AG20443 (cell line): ENCODE measurements at regions not wholly inside any gene's neighbourhood (a gene's known extent, or its start where the extent isn't known, plus 50 kb on each side); places are given as distances from the start of the nearest gene placed in this dataset.
A peak's percentile ranks its signal among the peaks of the same experiment; 100 is the strongest.
"Not testable (repeated sequence)": the region's sequence is repeated elsewhere in the genome, so short reads cannot be mapped to it uniquely, and the experiment has no call there.

Experiments used
- DNase-seq: peaks from one replicate; pipeline ENCODE4 v3.0.0; 2012; ENCODE audit warnings: low spot score, mixed read lengths

GRCh38 chr12:92395322-92395721 lies 249.7 kb upstream of the BTG1 start:
- no peak for DNase-seq

DNA sequence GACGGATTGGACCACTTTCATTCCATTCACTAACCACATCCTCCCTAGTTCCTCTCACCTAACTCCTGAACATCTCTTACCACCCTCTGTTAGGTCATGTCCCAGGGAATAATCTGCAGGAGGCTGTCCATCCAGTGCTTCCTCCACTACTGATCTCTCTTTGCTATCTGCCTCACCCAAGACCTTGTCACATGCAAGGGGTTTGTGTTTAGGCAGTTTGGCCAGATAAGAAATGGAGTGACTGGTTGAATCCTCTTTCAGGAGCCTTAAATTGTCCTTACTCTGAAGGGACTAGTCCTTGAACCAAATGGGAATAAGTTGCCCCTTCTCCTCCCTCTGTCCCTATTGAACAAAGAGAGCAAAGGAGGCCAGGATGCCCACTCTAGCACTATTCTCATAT lies 249.2 kb upstream of the BTG1 start:
- no peak for DNase-seq

DNA sequence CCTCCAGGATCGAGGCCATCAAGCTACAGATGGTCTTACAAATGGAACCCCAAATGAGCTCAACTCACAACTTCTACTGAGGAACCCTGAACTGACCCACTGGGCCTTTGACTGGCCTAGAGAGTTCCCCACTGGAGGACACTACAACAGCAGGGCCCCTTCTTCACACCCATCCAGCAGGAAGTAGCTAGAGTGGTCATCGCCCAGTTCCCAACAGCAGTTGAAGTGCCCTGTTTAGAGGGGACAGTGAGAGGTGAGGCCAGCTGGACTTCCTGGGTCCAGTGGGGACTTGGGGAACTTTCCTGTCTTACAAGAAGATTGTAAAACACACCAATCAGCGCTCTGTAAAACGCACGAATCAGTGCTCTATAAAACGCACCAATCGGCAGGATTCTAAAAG lies 247.9 kb upstream of the BTG1 start:
- no peak for DNase-seq

DNA sequence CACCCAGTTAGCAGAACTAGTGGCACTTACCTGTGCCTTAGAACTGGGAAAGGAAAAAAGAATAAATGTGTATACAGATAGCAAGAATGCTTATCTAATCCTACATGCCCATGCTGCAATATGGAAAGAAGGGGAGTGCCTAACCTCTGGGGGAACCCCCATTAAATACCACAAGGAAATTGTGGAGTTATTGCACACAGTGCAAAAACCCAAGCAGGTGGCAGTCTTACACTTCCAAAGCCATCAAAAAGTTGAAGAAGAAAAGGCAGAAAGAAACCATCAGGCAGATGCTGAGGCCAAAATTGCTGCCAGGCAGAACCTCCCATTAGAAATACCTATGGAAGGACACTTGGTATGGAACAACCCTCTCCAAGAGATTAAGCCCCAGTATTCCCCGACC lies 246.1 kb upstream of the BTG1 start:
- DNase-seq, result not testable (repeated sequence)

DNA sequence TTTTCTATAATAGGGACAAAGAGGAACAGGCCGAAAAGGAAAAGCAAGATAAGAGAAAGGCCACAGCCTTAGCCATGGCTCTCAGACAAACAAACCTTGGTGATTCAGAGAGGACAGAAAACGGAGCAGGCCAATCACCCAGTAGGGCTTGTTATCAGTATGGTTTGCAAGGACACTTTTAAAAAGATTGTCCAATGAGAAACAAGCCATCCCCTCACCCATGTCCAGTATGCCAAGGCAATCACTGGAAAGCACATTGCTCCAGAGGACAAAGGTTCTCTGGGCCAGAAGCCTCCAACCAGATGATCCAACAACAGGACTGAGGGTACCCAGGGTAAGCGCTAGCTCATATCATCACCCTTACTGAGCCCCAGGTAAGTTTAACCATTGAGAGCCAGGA lies 243.8 kb upstream of the BTG1 start:
- DNase-seq, result no peak

DNA sequence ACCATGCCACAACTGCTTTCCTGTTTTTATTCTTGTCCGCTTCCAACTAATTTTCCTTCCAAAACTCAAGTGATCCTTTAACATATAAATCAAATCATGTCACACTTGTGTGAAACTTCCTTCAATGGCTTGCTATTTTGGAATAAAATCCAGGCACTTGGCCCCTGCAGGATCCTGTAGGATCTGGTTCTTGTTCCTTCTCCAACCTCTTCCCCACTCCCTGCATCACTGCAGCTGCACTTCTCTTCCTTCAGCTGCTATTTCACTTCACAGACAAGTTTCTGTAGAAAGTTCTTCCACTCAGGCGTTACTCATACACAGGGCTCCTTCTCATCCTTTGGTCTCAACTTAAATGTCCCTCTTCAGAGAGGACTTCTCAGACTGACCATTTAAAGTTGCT lies 239.7 kb upstream of the BTG1 start:
- DNase-seq, result no peak

DNA sequence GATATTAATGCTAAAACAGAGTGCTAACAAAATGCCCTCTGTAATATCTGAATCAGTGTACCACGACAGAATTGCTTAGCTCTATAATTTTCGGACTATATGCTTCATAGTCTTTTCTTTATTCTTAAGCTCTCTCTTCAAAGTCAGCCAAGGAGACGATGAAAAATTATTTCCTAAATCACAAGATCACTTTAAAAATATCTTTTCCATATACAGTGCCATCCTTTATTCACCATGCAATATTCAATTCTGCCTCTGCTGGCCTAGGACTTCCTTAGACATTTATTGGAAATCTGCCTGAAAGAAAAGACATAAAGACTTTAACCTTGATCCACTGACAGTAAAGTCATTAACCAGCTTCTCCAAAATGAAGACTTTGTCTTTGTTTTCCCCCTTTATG lies 238.9 kb upstream of the BTG1 start:
- DNase-seq, result no peak

DNA sequence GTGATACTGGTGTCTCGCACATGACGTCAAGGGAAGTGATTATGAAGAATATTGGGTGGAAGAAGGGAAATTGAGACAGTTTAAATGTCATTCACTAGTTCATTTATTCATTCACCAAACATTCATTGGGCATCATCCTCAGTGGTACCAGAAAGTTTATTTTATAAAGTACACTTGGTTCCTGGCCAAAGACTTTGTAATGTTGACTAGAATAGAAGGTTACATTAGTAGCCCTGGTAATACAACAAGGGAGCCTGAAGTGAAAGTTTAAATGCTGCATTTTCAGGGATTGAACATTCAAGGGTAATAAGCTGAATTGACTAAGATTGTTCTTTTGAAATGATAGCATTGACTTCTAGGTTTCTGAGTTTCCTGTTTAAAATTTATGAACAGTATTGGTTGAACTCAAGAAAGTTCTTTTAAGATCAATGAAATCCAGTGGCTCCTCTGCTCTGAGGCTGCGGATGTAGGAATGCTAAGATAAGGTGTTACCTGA lies 236.8 kb upstream of the BTG1 start:
- no peak for DNase-seq

GRCh38 chr12:92381856-92382255 lies 236.2 kb upstream of the BTG1 start:
- DNase-seq, result no peak

GRCh38 chr12:92378682-92379479 lies 233.2 kb upstream of the BTG1 start:
- no peak for DNase-seq

GRCh38 chr12:92375504-92375903 lies 229.9 kb upstream of the BTG1 start:
- not testable (repeated sequence) for DNase-seq

- no peak for DNase-seq
Observed at GRCh38 chr12:92370828-92371227, 225.2 kb upstream of the BTG1 start.

GRCh38 chr12:92369636-92370035 lies 224.0 kb upstream of the BTG1 start:
- DNase-seq, result peak; percentile 80

DNA sequence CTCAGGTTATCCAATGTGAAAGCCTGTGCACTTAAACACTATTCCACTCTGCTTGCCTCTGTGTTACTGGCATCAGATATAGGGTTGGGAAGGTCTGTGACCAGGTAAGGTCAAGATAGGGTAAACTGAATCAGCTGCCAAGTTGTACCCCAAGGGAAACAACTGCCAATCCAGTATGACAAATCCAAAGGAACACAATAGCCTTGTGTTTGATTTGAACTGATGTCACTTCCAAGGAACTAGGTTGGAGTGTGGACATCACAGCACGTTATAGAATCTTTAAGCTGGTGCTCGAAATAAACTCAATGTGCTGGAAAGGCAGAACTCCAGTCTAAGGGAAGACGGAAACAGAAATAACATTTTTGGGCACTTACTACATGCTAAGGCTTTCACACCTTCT lies 223.4 kb upstream of the BTG1 start:
- no peak for DNase-seq

DNA sequence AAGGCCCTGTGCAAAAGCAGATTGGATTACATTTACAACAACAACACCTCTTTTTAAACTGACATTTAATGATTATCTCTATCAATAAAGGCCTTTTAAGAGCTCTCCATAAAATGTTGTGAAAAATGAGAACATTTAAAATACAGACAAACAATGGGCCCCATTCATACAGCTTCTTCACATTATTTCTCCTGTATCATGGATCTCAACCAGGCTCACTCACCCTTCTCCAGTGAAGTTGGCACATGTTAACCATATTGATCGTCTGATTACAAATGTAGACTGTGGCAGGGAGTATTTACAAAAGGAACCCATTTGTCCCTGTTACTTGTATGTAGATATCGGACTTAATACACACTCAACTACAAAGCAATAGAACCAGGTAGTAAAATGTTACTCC lies 220.2 kb upstream of the BTG1 start:
- no peak for DNase-seq

DNA sequence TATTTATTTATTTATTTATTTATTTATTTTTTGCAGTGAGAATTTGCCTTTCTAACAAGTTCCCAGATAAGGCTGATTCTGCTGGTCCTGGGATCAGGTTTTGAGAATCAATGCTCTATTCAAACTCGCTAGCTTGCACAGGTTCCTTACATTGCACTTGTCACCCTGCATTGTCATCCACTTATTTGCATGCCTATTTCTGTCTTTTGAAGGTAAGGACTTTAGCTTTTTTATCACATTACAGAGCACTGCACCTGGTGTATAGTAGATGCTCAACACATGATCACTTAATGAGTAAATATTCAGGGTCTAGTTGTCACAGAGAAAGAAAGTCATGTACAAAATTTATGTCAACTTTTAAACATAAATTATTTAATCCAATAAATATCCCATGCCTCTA lies 219.7 kb upstream of the BTG1 start:
- DNase-seq, result no peak

GRCh38 chr12:92363295-92364146 lies 217.9 kb upstream of the BTG1 start:
- peak; percentile 66 for DNase-seq

- DNase-seq, result no peak
Observed at GRCh38 chr12:92362785-92363184, 217.1 kb upstream of the BTG1 start.

DNA sequence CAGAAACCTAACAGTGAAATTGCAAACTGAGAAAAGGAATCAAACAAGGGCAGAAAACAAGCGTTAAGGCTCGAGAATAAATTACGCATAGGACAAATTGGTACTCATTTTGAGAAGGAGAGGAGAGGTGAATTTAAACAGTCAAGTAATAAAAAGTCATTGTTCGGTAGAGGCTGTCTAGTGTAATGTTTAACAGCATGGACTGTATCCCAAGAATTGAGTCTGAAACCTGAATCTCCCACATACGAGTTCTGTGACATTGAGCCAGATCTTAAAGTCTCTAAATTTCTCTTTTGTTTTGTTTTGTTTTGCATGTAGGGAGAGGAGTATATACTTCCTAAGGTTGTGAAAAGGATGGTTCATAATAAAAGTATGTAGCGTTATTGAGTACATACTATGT lies 216.5 kb upstream of the BTG1 start:
- no peak for DNase-seq

DNA sequence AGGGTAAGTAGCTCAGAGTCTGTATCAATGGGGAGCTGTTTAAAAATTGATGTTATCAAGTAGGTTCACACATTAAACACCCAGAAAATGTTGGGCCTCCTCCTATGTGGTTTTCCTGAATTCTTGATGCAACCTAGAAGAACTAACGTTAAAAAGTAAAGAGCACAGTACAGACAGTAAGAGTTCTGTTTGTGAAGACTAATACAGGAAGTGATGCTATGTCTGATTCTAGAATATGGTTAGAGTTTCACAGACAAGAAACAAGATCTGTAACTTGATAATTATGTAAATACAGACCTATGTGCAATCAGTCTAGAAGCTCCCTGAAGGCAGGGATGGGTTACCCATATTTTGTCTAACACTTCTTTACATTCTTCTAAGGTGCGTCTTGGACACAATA lies 214.9 kb upstream of the BTG1 start:
- no peak for DNase-seq

- no peak for DNase-seq
Observed at GRCh38 chr12:92359581-92360209, 214.0 kb upstream of the BTG1 start.

DNA sequence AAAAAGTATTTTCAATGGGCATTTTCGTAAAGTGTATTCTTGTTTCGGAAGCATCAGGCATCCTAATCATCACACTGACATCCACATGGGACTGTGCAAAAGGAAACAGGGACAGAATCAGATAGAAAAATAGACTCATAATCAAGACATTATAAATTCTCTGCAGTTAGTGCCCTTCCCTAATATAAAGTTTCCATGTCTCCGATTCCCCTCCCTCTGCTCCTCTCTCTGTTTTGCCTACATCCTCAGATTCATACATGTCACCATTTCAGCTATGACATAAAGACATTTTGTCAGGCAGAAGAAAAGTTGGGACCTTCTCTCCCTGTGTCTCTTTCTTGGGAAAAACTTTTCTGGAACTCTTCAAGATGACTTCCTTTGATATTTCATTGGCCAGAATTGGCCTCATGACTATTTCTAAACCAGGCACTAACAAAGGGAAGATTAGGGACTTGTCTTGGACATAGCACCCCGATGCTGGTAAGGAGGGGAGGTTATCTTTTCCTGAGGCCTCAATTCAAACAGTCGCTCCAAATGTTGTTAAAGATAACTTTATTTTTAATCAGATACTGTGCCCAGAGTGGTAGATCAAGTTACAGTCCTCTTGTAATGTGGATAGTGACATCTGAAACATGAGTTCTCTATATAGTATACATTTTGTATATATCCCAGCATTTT lies 212.1 kb upstream of the BTG1 start:
- DNase-seq, result no peak
